Thymus (tissue), 11 donors: ENCODE measurements at regions not wholly inside any gene's neighbourhood (a gene's known extent, or its start where the extent isn't known, plus 50 kb on each side); places are given as distances from the start of the nearest gene placed in this dataset.
"Not testable (repeated sequence)": the region's sequence is repeated elsewhere in the genome, so short reads cannot be mapped to it uniquely, and the experiment has no call there.

Experiments used
- DNase-seq, 9 donors: peaks; one replicate each; pipeline ENCODE4 v3.0.0-alpha.2; 2013; ENCODE audit warnings: low spot score in 9 of 9, low read depth in 6 of 9, missing footprints in 1 of 9
- H3K27ac ChIP-seq, 2 donors: one replicate each; pipeline ENCODE4 v1.5.1; 2013; ENCODE audit warnings: control low read depth in 1 of 2, low read depth in 1 of 2, low read length in 1 of 2, mild to moderate bottlenecking in 1 of 2, moderate library complexity in 1 of 2
- H3K27me3 ChIP-seq, 2 donors: one replicate each; pipeline ENCODE4 v1.5.1; 2013; ENCODE audit warnings: low read length in 1 of 2; ENCODE audit not compliant: control insufficient read depth in 2 of 2, insufficient read depth in 1 of 2
- H3K36me3 ChIP-seq, 2 donors: one replicate each; pipeline ENCODE4 v1.5.1; 2013; ENCODE audit warnings: low read length in 1 of 2, mild to moderate bottlenecking in 1 of 2, moderate library complexity in 1 of 2; ENCODE audit not compliant: control insufficient read depth in 2 of 2, insufficient read depth in 2 of 2
- H3K4me1 ChIP-seq, 2 donors: one replicate each; pipeline ENCODE4 v1.5.1; 2013; ENCODE audit warnings: low read length in 2 of 2; ENCODE audit not compliant: control insufficient read depth in 2 of 2, insufficient read depth in 2 of 2
- H3K4me3 ChIP-seq, 2 donors: one replicate each; pipeline ENCODE4 v1.5.1; 2013; ENCODE audit warnings: low read length in 2 of 2, control low read depth in 1 of 2, mild to moderate bottlenecking in 1 of 2
- H3K9me3 ChIP-seq, 2 donors: one replicate each; pipeline ENCODE4 v1.5.1; 2013; ENCODE audit warnings: low read length in 1 of 2, mild to moderate bottlenecking in 1 of 2; ENCODE audit not compliant: control insufficient read depth in 2 of 2, insufficient read depth in 1 of 2
- WGBS: extraction: QIAGEN DNeasy Blood & Tissue Kit; methylation state at CpG from one replicate; pipeline ENCODE4 v1.1.7; 2013; 5-methylcytosine and 5-hydroxymethylcytosine counted together
- donor health status: healthy.

- H3K4me3 ChIP-seq: no peak overlapping the region
- 81% methylated on average over 7 of the region's 7 CpGs for WGBS
- no peaks in the 10 kb centered on the region for H3K9me3 ChIP-seq
- H3K36me3 ChIP-seq: no peaks in the 10 kb centered on the region
- no peak overlapping the region for H3K27ac ChIP-seq
- no peaks in the 10 kb centered on the region for H3K4me1 ChIP-seq
- no peaks in the 10 kb centered on the region for H3K27me3 ChIP-seq
- no peak for DNase-seq
Observed at GRCh38 chr3:127043731-127044510, 61.0 kb downstream of the PLXNA1 start.

- Histone ChIP-seq H3K4me3 (no peak overlapping the region), H3K4me1 (no peaks in the 10 kb centered on the region), H3K27me3 (no peaks in the 10 kb centered on the region), H3K9me3 (peaks cover 0 to 10% of the 10 kb centered on the region in 2 donors), H3K36me3 (no peaks in the 10 kb centered on the region), H3K27ac (no peak overlapping the region)
- 62% methylated on average over 4 of the region's 4 CpGs for WGBS
- peak in 1 of 9 donors; percentile 10 for DNase-seq
Observed at GRCh38 chr3:127044996-127045395, 62.1 kb downstream of the PLXNA1 start.

- DNase-seq: no peak
- Histone ChIP-seq H3K27me3 (no peaks in the 10 kb centered on the region), H3K9me3 (peaks cover 0 to 15% of the 10 kb centered on the region in 2 donors), H3K36me3 (no peaks in the 10 kb centered on the region), H3K4me1 (no peaks in the 10 kb centered on the region), H3K4me3 (no peak overlapping the region), H3K27ac (no peak overlapping the region)
- 77% methylated on average over 5 of the region's 5 CpGs for WGBS
Observed at GRCh38 chr3:127045435-127046045, 62.6 kb downstream of the PLXNA1 start.

- DNase-seq, H3K27me3 ChIP-seq, H3K36me3 ChIP-seq, H3K4me1 ChIP-seq, H3K4me3 ChIP-seq, H3K27ac ChIP-seq: not testable (repeated sequence)
- 97% methylated on average over 28 of the region's 28 CpGs for WGBS
- peaks cover 0 to 17% of the 10 kb centered on the region in 2 donors for H3K9me3 ChIP-seq
Observed at GRCh38 chr3:127046690-127047089, 63.8 kb downstream of the PLXNA1 start.

GRCh38 chr3:127049393-127049792 lies 66.5 kb downstream of the PLXNA1 start:
- no peak for DNase-seq
- no peak overlapping the region for H3K4me3 ChIP-seq

GRCh38 chr3:127050733-127051132 lies 67.8 kb downstream of the PLXNA1 start:
- WGBS: 86% methylated on average over 7 of the region's 7 CpGs

More at GRCh38 chr3:127049393-127049792, 66.5 kb downstream of the PLXNA1 start:
- no peaks in the 10 kb centered on the region for H3K4me1 ChIP-seq
- no peak overlapping the region for H3K27ac ChIP-seq
- peaks cover 0 to 20% of the 10 kb centered on the region in 2 donors for H3K9me3 ChIP-seq
- whole genome bisulfite sequencing: 86% methylated on average over 5 of the region's 5 CpGs
- no peaks in the 10 kb centered on the region for H3K27me3 ChIP-seq
- no peaks in the 10 kb centered on the region for H3K36me3 ChIP-seq

GRCh38 chr3:127052121-127052561 lies 69.2 kb downstream of the PLXNA1 start:
- Histone ChIP-seq H3K36me3 (no peaks in the 10 kb centered on the region), H3K9me3 (peaks cover 0 to 29% of the 10 kb centered on the region in 2 donors), H3K4me3 (no peak overlapping the region), H3K27ac (no peak overlapping the region), H3K4me1 (no peaks in the 10 kb centered on the region), H3K27me3 (no peaks in the 10 kb centered on the region)
- WGBS: 90% methylated on average over 15 of the region's 15 CpGs
- DNase-seq: no peak

More at GRCh38 chr3:127050733-127051132, 67.8 kb downstream of the PLXNA1 start:
- H3K4me3 ChIP-seq: no peak overlapping the region
- DNase-seq: no peak
- H3K9me3 ChIP-seq: peaks cover 0 to 20% of the 10 kb centered on the region in 2 donors
- H3K27ac ChIP-seq: no peak overlapping the region
- H3K36me3 ChIP-seq: no peaks in the 10 kb centered on the region
- H3K27me3 ChIP-seq: no peaks in the 10 kb centered on the region
- no peaks in the 10 kb centered on the region for H3K4me1 ChIP-seq

- H3K27ac ChIP-seq: no peak overlapping the region
- DNase-seq: no peak
- H3K4me3 ChIP-seq: no peak overlapping the region
- WGBS: 96% methylated on average over 6 of the region's 6 CpGs
- no peaks in the 10 kb centered on the region for H3K36me3 ChIP-seq
- no peaks in the 10 kb centered on the region for H3K27me3 ChIP-seq
- no peaks in the 10 kb centered on the region for H3K4me1 ChIP-seq
- peaks cover 0 to 29% of the 10 kb centered on the region in 2 donors for H3K9me3 ChIP-seq
Observed at GRCh38 chr3:127053026-127053425, 70.1 kb downstream of the PLXNA1 start.

- no peaks in the 10 kb centered on the region for H3K36me3 ChIP-seq
- no peak overlapping the region for H3K4me3 ChIP-seq
- 94% methylated on average over 5 of the region's 5 CpGs for WGBS
- H3K4me1 ChIP-seq: no peaks in the 10 kb centered on the region
- no peaks in the 10 kb centered on the region for H3K27me3 ChIP-seq
- H3K27ac ChIP-seq: no peak overlapping the region
- no peak for DNase-seq
- peaks cover 0 to 29% of the 10 kb centered on the region in 2 donors for H3K9me3 ChIP-seq
Observed at GRCh38 chr3:127053450-127053849, 70.5 kb downstream of the PLXNA1 start.
